HCT116 (cell line): ENCODE measurements at regions not wholly inside any gene's neighbourhood (a gene's known extent, or its start where the extent isn't known, plus 50 kb on each side); places are given as distances from the start of the nearest gene placed in this dataset.

Source experiments
- ATAC-seq: fragments of 200-7000 bp; cut with Tn5 transposase; 2 replicates; pipeline ENCODE4 v1.9.1; 2020; ENCODE audit warnings: mild to moderate bottlenecking, moderate library complexity
- BruUV-seq: library from RNA; stranded (reverse); fragments of 400-500 nt; replicated peaks from 2 replicates; lab custom pipeline; 2021; lab: Mats Ljungman, UMichigan
- CTCF ChIA-PET: fragments of 300-600 bp; sonication (Branson Sonifier 250); formaldehyde crosslinking; loops from one replicate; lab custom pipeline; 2021; ENCODE audit warnings: antibody characterized with exemption; lab: Charles Lee
- POLR2A ChIA-PET: fragments of 300-600, 350-600 bp; sonication (Branson Sonifier 250); formaldehyde crosslinking; loops from one replicate; lab custom pipeline; 2021; ENCODE audit warnings: antibody characterized with exemption; lab: Charles Lee
- RAD21 ChIA-PET, 2 experiments: fragments of 300-600 bp; sonication (Branson Sonifier 250); formaldehyde crosslinking; loops; one replicate each; lab custom pipeline; 2023; ENCODE audit warnings: low total read pairs in 2 of 2; ENCODE audit not compliant: uncharacterized antibody in 2 of 2, unreplicated experiment in 2 of 2, low non-redundant PET in 1 of 2; lab: Charles Lee
- DNase-seq: peaks from one replicate; pipeline ENCODE4 v3.0.0-alpha.2; 2010; ENCODE audit warnings: low read depth, low spot score
- H2AFZ ChIP-seq: fragments of 200-600 bp; shearing (Covaris generic), sonication (generic); 2 replicates; pipeline ENCODE4 v1.6.1; 2017; ENCODE audit warnings: low read depth, mixed run types, mixed read lengths, antibody characterized with exemption, low read length; ENCODE audit not compliant: poor library complexity, severe bottlenecking
- H3K27ac ChIP-seq: 2 replicates; pipeline ENCODE4 v1.5.1; 2012; ENCODE audit warnings: low read depth, low read length
- H3K27me3 ChIP-seq: fragments of 200-600 bp; sonication (generic); 2 replicates; pipeline ENCODE4 v1.6.1; 2016; ENCODE audit warnings: mixed run types, low read length, mixed read lengths; ENCODE audit not compliant: insufficient read depth
- H3K36me3 ChIP-seq, 2 experiments: fragments of 200-500 bp in 1 of 2; fragments of 200-600 bp in 1 of 2; sonication (Bioruptor generic) in 1 of 2; sonication (generic) in 1 of 2; 2 replicates each; pipeline versions ENCODE4 v1.5.1 to v1.6.1; 2014 to 2016; ENCODE audit warnings: low read length in 2 of 2, inconsistent platforms in 1 of 2, mixed read lengths in 1 of 2, mixed run types in 1 of 2; ENCODE audit not compliant: insufficient read depth in 2 of 2, control insufficient read depth in 1 of 2
- H3K4me1 ChIP-seq, 2 experiments: fragments of 200-600 bp in 1 of 2; sonication (generic) in 1 of 2; 2 replicates each; pipeline versions ENCODE4 v1.5.1 to v1.6.1; 2012 to 2017; ENCODE audit warnings: low read length in 2 of 2, inconsistent platforms in 1 of 2, mild to moderate bottlenecking in 1 of 2, mixed read lengths in 1 of 2, mixed run types in 1 of 2, moderate library complexity in 1 of 2; ENCODE audit not compliant: insufficient read depth in 2 of 2, control insufficient read depth in 1 of 2
- H3K4me2 ChIP-seq: fragments of 200-600 bp; sonication (generic); 2 replicates; pipeline ENCODE4 v1.6.1; 2017; ENCODE audit warnings: mixed run types, low read length, mixed read lengths
- H3K4me3 ChIP-seq, 2 experiments: fragments of 200-600 bp in 1 of 2; sonication (generic) in 1 of 2; replicated peaks in 1 of 2; 2 replicates each; pipeline ENCODE4 v1.5.1; 2011 to 2016; ENCODE audit warnings: low read length in 2 of 2, control low read depth in 1 of 2, low read depth in 1 of 2, mild to moderate bottlenecking in 1 of 2, mixed read lengths in 1 of 2, mixed run types in 1 of 2
- H3K79me2 ChIP-seq: fragments of 200-600 bp; sonication (generic); 2 replicates; pipeline ENCODE4 v1.6.1; 2017; ENCODE audit warnings: mild to moderate bottlenecking, mixed run types, low read length, moderate library complexity, mixed read lengths; ENCODE audit not compliant: insufficient read depth
- H3K9ac ChIP-seq: fragments of 200-600 bp; sonication (generic); 2 replicates; pipeline ENCODE4 v1.6.1; 2016; ENCODE audit warnings: low read length, mixed read lengths
- H3K9me2 ChIP-seq: fragments of 200-600 bp; sonication (generic), shearing (Covaris generic); 2 replicates; pipeline ENCODE4 v1.6.1; 2017; ENCODE audit warnings: mixed run types, mild to moderate bottlenecking, moderate library complexity; ENCODE audit not compliant: insufficient read depth
- H3K9me3 ChIP-seq, 2 experiments: fragments of 200-500 bp in 1 of 2; fragments of 200-600 bp in 1 of 2; sonication (Bioruptor generic) in 1 of 2; sonication (generic) in 1 of 2; 2 replicates each; pipeline ENCODE4 v1.6.1; 2014 to 2017; ENCODE audit warnings: low read length in 2 of 2, mixed read lengths in 2 of 2, inconsistent platforms in 1 of 2, low read depth in 1 of 2, mild to moderate bottlenecking in 1 of 2, mixed run types in 1 of 2, moderate library complexity in 1 of 2; ENCODE audit not compliant: control insufficient read depth in 1 of 2, insufficient read depth in 1 of 2
- H4K20me1 ChIP-seq: fragments of 200-600 bp; sonication (generic), shearing (Covaris generic); 2 replicates; pipeline ENCODE4 v1.6.1; 2017; ENCODE audit warnings: mixed run types, mild to moderate bottlenecking, moderate library complexity; ENCODE audit not compliant: insufficient read depth
- EGR1 ChIP-seq: IDR thresholded peaks from 2 replicates; pipeline ENCODE4 v1.6.1; 2012; ENCODE audit warnings: low read depth
- ELF1 ChIP-seq: IDR thresholded peaks from 2 replicates; pipeline ENCODE4 v1.6.1; 2012; ENCODE audit warnings: low read depth, borderline replicate concordance
- EZH2 ChIP-seq: fragments of 200-600 bp; sonication (generic); IDR thresholded peaks from 2 replicates; pipeline ENCODE4 v1.6.1; 2017; ENCODE audit warnings: antibody characterized with exemption, mixed run types
- POLR2A ChIP-seq: IDR thresholded peaks from 2 replicates; pipeline ENCODE4 v1.7.0; 2011; ENCODE audit warnings: borderline replicate concordance; ENCODE audit not compliant: insufficient read depth, insufficient read length; ENCODE audit errors: extremely low read depth
- POLR2AphosphoS5 ChIP-seq: IDR thresholded peaks from 2 replicates; pipeline ENCODE4 v1.6.1; 2011; ENCODE audit warnings: mild to moderate bottlenecking, low read depth, low read length, moderate library complexity
- RAD21 ChIP-seq: IDR thresholded peaks from 2 replicates; pipeline ENCODE4 v1.6.1; 2012; ENCODE audit warnings: low read depth, mild to moderate bottlenecking
- SIN3A ChIP-seq: IDR thresholded peaks from 2 replicates; pipeline ENCODE4 v1.6.1; 2012; ENCODE audit warnings: low read depth
- TCF7L2 ChIP-seq: IDR thresholded peaks from 2 replicates; pipeline ENCODE4 v1.7.0; 2011; ENCODE audit warnings: borderline replicate concordance, inconsistent platforms; ENCODE audit not compliant: insufficient read depth, insufficient read length; ENCODE audit errors: extremely low read depth
- YY1 ChIP-seq: IDR thresholded peaks from 2 replicates; pipeline ENCODE4 v1.6.1; 2011; ENCODE audit warnings: low read length, low read depth, moderate library complexity, mild to moderate bottlenecking; ENCODE audit not compliant: insufficient replicate concordance; ENCODE audit errors: extremely low read depth
- ZFX ChIP-seq: fragments of 450-650 bp; IDR thresholded peaks from 2 replicates; pipeline ENCODE4 v1.6.1; 2017
- intact Hi-C: fragments of 100-400 bp; cut with micrococcal nuclease; formaldehyde crosslinking; loops from 2 replicates; pipeline ENCODE4 v1.10.0; 2022

- no peaks in the 10 kb centered on the region for H3K4me1 ChIP-seq
- no peak for TF ChIP-seq EGR1
- no peak for TF ChIP-seq ELF1
- TF ChIP-seq RAD21, result no peak
- no peak for TF ChIP-seq TCF7L2
- TF ChIP-seq POLR2AphosphoS5, result no peak
- TF ChIP-seq YY1, result no peak
- TF ChIP-seq POLR2A, result no peak
- TF ChIP-seq, all 23 proteins: peak for 0
- Histone ChIP-seq H3K27ac (no peak overlapping the region), H3K4me3 (no peak overlapping the region), H3K79me2 (no peaks in the 10 kb centered on the region), H3K4me2 (no peak overlapping the region), H2AFZ (no peak overlapping the region), H4K20me1 (no peaks in the 10 kb centered on the region), H3K36me3 (no peaks in the 10 kb centered on the region), H3K9ac (no peak overlapping the region), H3K9me3 (no peaks in the 10 kb centered on the region), H3K9me2 (no peaks in the 10 kb centered on the region), H3K27me3 (peaks cover 34% of the 10 kb centered on the region)
- BruUV-seq, result no TSS peak
- intact Hi-C loops, result no loop called here
- DNase-seq, result no peak
- no peak for ATAC-seq
- POLR2A ChIA-PET, result no interaction called here
- RAD21 ChIA-PET, result no interaction called here
- CTCF ChIA-PET, result interaction anchor here (0.8 kb wide), 1 partner anchor 35 kb away, joined by 3 read pairs; no protein-coding TSS in a partner anchor
Measured at GRCh38 chr15:81848701-81849100, 197.1 kb downstream of the MEX3B start.

- no TSS peak for BruUV-seq
- no peak for DNase-seq
- no peak overlapping the region for H3K9ac ChIP-seq
- peaks cover 13% of the 10 kb centered on the region for H3K27me3 ChIP-seq
- H3K36me3 ChIP-seq, result no peaks in the 10 kb centered on the region
- H3K4me2 ChIP-seq, result no peak overlapping the region
- RAD21 ChIA-PET, result no interaction called here
- H4K20me1 ChIP-seq, result no peaks in the 10 kb centered on the region
- no peak overlapping the region for H3K4me3 ChIP-seq
- no peaks in the 10 kb centered on the region for H3K4me1 ChIP-seq
- intact Hi-C loops, result no loop called here
- ATAC-seq, result no peak
- TF ChIP-seq ZFX (no peak), SIN3A (no peak), EZH2 (no peak)
- TF ChIP-seq, all 23 proteins: peak for 0
- Histone ChIP-seq H2AFZ (no peak overlapping the region), H3K27ac (no peak overlapping the region), H3K9me3 (no peaks in the 10 kb centered on the region), H3K9me2 (no peaks in the 10 kb centered on the region), H3K79me2 (no peaks in the 10 kb centered on the region)
- POLR2A ChIA-PET, result no interaction called here
- CTCF ChIA-PET, result no interaction called here
Measured at GRCh38 chr15:81843757-81844407, 201.9 kb downstream of the MEX3B start.
